Ovary (tissue), 7 donors: ENCODE measurements at regions not wholly inside any gene's neighbourhood (a gene's known extent, or its start where the extent isn't known, plus 50 kb on each side); places are given as distances from the start of the nearest gene placed in this dataset.

Experiments
- DNase-seq, 5 donors: peaks; one replicate each; pipeline ENCODE4 v3.0.0-alpha.2; 2019 to 2020
- H3K27ac ChIP-seq, 2 donors: fragments of 200-600 bp; one replicate each; pipeline versions ENCODE4 v1.5.1 to v1.8.0; 2019 to 2022
- H3K27me3 ChIP-seq: fragments of 200-600 bp; one replicate; pipeline ENCODE4 v1.8.0; 2022
- H3K36me3 ChIP-seq: fragments of 200-600 bp; sonication (generic); one replicate; pipeline ENCODE4 v1.5.1; 2019
- H3K4me1 ChIP-seq: one replicate; pipeline ENCODE4 v1.8.1; 2013; ENCODE audit warnings: mild to moderate bottlenecking, moderate library complexity; ENCODE audit not compliant: insufficient read depth
- H3K4me3 ChIP-seq: fragments of 200-600 bp; sonication (generic); one replicate; pipeline ENCODE4 v1.5.1; 2017
- H3K9me3 ChIP-seq, 2 donors: fragments of 200-600 bp in 1 of 2; sonication (generic) in 1 of 2; one replicate each; pipeline versions ENCODE4 v1.5.1 to v1.8.1; 2013 to 2019; ENCODE audit warnings: mild to moderate bottlenecking in 1 of 2, moderate library complexity in 1 of 2
- EP300 ChIP-seq: sonication (generic); formaldehyde crosslinking; IDR thresholded peaks from one replicate; pipeline ENCODE4 v1.6.1; 2017; ENCODE audit warnings: antibody characterized with exemption
- POLR2A ChIP-seq: fragments of 450-650 bp; IDR thresholded peaks from one replicate; pipeline ENCODE4 v1.6.1; 2017; ENCODE audit warnings: antibody characterized with exemption, mild to moderate bottlenecking, moderate library complexity
- WGBS, 3 donors: extraction: QIAGEN DNeasy Blood & Tissue Kit in 1 of 3; methylation state at CpG; one replicate each; pipeline versions ENCODE4 v1.1.5 to v1.1.7; 2013 to 2017; 5-methylcytosine and 5-hydroxymethylcytosine counted together
- intact Hi-C, 4 donors: fragments of 100-400 bp; cut with DNase I; formaldehyde crosslinking; loops; one replicate each; pipeline versions ENCODE4 v1.11.0 to v1.15.1; 2022 to 2023
- TF ChIP-seq, protein P1 (sequence below), 3 donors: fragments of 450-650 bp in 2 of 3; fragments of 200-600 bp in 1 of 3; IDR thresholded peaks; one replicate each; pipeline versions ENCODE4 v1.5.1 to v1.8.0; 2016 to 2022; ENCODE audit warnings: antibody characterized with exemption in 3 of 3, mild to moderate bottlenecking in 1 of 3
- donor health status: DM: no; HTN: no; CAD: no; lungs with moderate emphysema.
- donor health status: DM: no; HTN: no; CAD: no.
- donor health status: Bipolar disorder and iron deficiency.
- donor health status: DM: no; HTN: no; CAD: no.
- donor health status: DM: yes; HTN: yes; CAD: no.

- H3K27me3 ChIP-seq: no peaks in the 10 kb centered on the region
- WGBS, 3 donors: 76 to 82% (median 79%) methylated on average over 1 of the region's 1 CpG
- H3K4me1 ChIP-seq: no peaks in the 10 kb centered on the region
- no peak for DNase-seq
- intact Hi-C loops: no loop called here
- H3K4me3 ChIP-seq: no peak overlapping the region
- TF ChIP-seq EP300 (no peak), POLR2A (no peak)
- TF ChIP-seq, protein P1, sequence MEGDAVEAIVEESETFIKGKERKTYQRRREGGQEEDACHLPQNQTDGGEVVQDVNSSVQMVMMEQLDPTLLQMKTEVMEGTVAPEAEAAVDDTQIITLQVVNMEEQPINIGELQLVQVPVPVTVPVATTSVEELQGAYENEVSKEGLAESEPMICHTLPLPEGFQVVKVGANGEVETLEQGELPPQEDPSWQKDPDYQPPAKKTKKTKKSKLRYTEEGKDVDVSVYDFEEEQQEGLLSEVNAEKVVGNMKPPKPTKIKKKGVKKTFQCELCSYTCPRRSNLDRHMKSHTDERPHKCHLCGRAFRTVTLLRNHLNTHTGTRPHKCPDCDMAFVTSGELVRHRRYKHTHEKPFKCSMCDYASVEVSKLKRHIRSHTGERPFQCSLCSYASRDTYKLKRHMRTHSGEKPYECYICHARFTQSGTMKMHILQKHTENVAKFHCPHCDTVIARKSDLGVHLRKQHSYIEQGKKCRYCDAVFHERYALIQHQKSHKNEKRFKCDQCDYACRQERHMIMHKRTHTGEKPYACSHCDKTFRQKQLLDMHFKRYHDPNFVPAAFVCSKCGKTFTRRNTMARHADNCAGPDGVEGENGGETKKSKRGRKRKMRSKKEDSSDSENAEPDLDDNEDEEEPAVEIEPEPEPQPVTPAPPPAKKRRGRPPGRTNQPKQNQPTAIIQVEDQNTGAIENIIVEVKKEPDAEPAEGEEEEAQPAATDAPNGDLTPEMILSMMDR (IDR thresholded peaks at IDR 0.05): no peak
- H3K27ac ChIP-seq: no peak overlapping the region
- no peaks in the 10 kb centered on the region for H3K9me3 ChIP-seq
- H3K36me3 ChIP-seq: no peaks in the 10 kb centered on the region
Observed at GRCh38 chrX:95071052-95071451, 1397.0 kb downstream of the FAM133A start.

DNA sequence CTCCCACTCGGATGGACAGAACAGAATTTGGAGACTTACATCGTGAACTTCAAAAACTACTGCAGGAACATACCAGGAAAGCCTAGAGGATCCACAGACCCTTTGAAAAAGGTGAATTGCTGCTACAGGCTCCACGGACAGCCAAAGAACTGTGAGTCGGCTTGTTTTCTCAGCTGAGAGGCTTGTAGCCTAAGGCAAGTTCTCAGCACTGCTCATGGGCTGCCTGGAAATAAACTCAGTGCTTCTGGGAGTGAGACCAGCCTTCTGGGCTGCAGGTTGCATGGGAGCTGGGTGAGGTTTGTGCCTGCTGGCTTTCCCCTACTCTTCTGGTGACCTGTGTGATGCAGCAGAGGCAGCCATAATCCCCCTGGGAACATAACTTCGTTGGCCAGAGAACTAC, 1397.6 kb downstream of the FAM133A start:
- no peak overlapping the region for H3K4me3 ChIP-seq
- intact Hi-C loops: no loop called here
- no peaks in the 10 kb centered on the region for H3K36me3 ChIP-seq
- no peaks in the 10 kb centered on the region for H3K4me1 ChIP-seq
- no peaks in the 10 kb centered on the region for H3K9me3 ChIP-seq
- TF ChIP-seq EP300 (no peak), POLR2A (no peak)
- TF ChIP-seq, protein P1 (IDR thresholded peaks at IDR 0.05): no peak
- no peak for DNase-seq
- WGBS, 3 donors: 57 to 65% (median 61%) methylated on average over 5 of the region's 5 CpGs
- H3K27ac ChIP-seq: no peak overlapping the region
- no peaks in the 10 kb centered on the region for H3K27me3 ChIP-seq

DNA sequence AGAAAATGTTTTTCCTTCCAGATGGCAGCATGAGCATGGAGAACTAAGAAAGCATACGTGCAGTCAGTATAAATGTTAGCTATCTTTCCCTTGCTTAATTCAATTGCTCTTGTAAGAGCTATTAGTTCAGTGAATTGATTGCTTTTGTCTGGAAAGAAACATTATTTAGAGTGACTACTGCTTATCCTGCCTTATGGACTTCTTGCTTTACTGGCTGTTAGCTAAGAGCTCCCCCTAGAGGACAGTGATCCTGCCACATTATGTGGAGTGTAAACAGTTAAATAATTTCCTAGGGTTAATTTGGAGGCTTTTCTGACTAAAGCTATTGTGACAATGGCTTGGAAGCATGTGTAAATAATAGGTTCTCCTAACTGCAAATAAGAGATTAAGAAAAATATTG, 1402.4 kb downstream of the FAM133A start:
- H3K4me3 ChIP-seq: no peak overlapping the region
- TF ChIP-seq, protein P1 (IDR thresholded peaks at IDR 0.05): no peak
- TF ChIP-seq EP300 (no peak), POLR2A (no peak)
- intact Hi-C loops: no loop called here
- 66 to 83% (median 70%) methylated on average over 1 of the region's 1 CpG for WGBS, 3 donors
- H3K27ac ChIP-seq: no peak overlapping the region
- H3K27me3 ChIP-seq: no peaks in the 10 kb centered on the region
- no peaks in the 10 kb centered on the region for H3K36me3 ChIP-seq
- no peak for DNase-seq
- H3K9me3 ChIP-seq: no peaks in the 10 kb centered on the region
- H3K4me1 ChIP-seq: no peaks in the 10 kb centered on the region

- H3K36me3 ChIP-seq: no peaks in the 10 kb centered on the region
- H3K27ac ChIP-seq: no peak overlapping the region
- intact Hi-C loops: no loop called here
- TF ChIP-seq POLR2A (no peak), EP300 (no peak)
- TF ChIP-seq, protein P1 (IDR thresholded peaks at IDR 0.05): no peak
- no peaks in the 10 kb centered on the region for H3K4me1 ChIP-seq
- WGBS, 3 donors: 56 to 63% (median 58%) methylated on average over 4 of the region's 4 CpGs
- H3K4me3 ChIP-seq: no peak overlapping the region
- no peak for DNase-seq
- H3K9me3 ChIP-seq: no peaks in the 10 kb centered on the region
- H3K27me3 ChIP-seq: no peaks in the 10 kb centered on the region
Observed at GRCh38 chrX:95101851-95102390, 1427.9 kb downstream of the FAM133A start.

DNA sequence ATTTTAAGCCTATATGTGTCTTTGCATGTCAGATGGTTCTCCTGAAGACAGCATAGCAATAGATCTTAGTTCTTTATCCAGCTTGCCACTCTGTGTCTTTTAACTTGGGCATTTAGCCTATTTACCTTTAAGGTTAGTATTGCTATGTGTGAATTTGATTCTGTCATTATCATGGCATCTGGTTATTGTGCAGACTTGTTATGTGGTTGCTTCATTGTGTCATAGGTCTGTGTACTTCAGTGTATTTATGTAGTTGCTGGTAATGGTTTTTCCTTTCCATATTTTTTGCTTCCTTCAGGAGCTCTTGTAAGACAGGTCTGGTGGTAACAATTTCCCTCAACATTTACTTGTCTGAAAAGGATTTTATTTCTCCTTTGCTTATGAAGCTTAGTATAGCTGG, 1443.5 kb downstream of the FAM133A start:
- Histone ChIP-seq H3K4me3 (no peak overlapping the region), H3K27me3 (no peaks in the 10 kb centered on the region), H3K9me3 (no peaks in the 10 kb centered on the region), H3K4me1 (no peaks in the 10 kb centered on the region), H3K27ac (no peak overlapping the region), H3K36me3 (no peaks in the 10 kb centered on the region)
- intact Hi-C loops: no loop called here
- TF ChIP-seq EP300 (no peak), POLR2A (no peak)
- TF ChIP-seq, protein P1 (IDR thresholded peaks at IDR 0.05): no peak
- no peak for DNase-seq
